ENCODE measurements at regions not wholly inside any gene's neighbourhood (a gene's known extent, or its start where the extent isn't known, plus 50 kb on each side); places are given as distances from the start of the nearest gene placed in this dataset.

- H3K27me3 Mint-ChIP-seq (ENCODE audit: low read depth): no peaks in the 10 kb centered on the region
- Histone ChIP-seq H2BK120ac (ENCODE audit: low read depth, low read length, poor library complexity, severe bottlenecking) (no peak overlapping the region), H2AK5ac (ENCODE audit: insufficient read length, low read length) (no peak overlapping the region), H3K23ac (ENCODE audit: insufficient read length, low read depth, low read length) (no peak overlapping the region), H3K9ac (ENCODE audit: extremely low read depth, insufficient read length, low read length) (no peak overlapping the region), H2BK12ac (ENCODE audit: insufficient read length, low read depth, low read length) (no peak overlapping the region), H4K5ac (ENCODE audit: insufficient read length, low read depth, low read length) (no peak overlapping the region), H3K14ac (ENCODE audit: insufficient read depth, low read length) (no peak overlapping the region), H4K8ac (replicated peaks; ENCODE audit: insufficient read length, low read depth, low read length) (no peak overlapping the region), H4K20me1 (ENCODE audit: control insufficient read depth, insufficient read depth, insufficient read length) (no peaks in the 10 kb centered on the region), H2BK20ac (ENCODE audit: low read depth, low read length, poor library complexity, severe bottlenecking) (no peak overlapping the region), H2BK15ac (ENCODE audit: low read depth, low read length) (no peak overlapping the region), H3T11ph (ENCODE audit: low read length) (no peak overlapping the region), H3K23me2 (ENCODE audit: insufficient read length, low read depth, low read length, poor library complexity, severe bottlenecking) (no peaks in the 10 kb centered on the region), H3K18ac (ENCODE audit: insufficient read length, low read depth, low read length) (no peak overlapping the region), H2AFZ (ENCODE audit: low read length) (no peak overlapping the region), H3K79me1 (ENCODE audit: insufficient read depth, low read depth, low read length, poor library complexity, severe bottlenecking) (no peaks in the 10 kb centered on the region), H3K9me3 (ENCODE audit: control insufficient read depth, low read depth, low read length) (no peaks in the 10 kb centered on the region), H3K27ac (ENCODE audit: insufficient read length, low read depth, low read length) (no peak overlapping the region), H3K79me2 (ENCODE audit: insufficient read depth, low read length) (no peaks in the 10 kb centered on the region), H4K91ac (ENCODE audit: insufficient read length, low read depth, low read length) (no peak overlapping the region), H3K4me2 (ENCODE audit: insufficient read depth, insufficient read length, low read length) (no peak overlapping the region), H2BK5ac (ENCODE audit: insufficient read length, low read length) (no peak overlapping the region), H3K4ac (ENCODE audit: low read depth, low read length) (no peak overlapping the region), H3K4me1 (ENCODE audit: insufficient read depth, low read length) (no peaks in the 10 kb centered on the region), H3K27me3 (ENCODE audit: insufficient read depth, low read length) (no peaks in the 10 kb centered on the region), H3K56ac (ENCODE audit: insufficient read length, low read depth, low read length) (no peak overlapping the region)
- WGBS (ENCODE audit: extremely low coverage, insufficient read length, low lambda C conversion rate): no CpG with 5 or more reads among the region's 6 CpGs
- peaks cover 2 to 13% (median 6%) of the 10 kb centered on the region in 3 experiments; a peak in 3 of 7 replicates for H3K36me3 Mint-ChIP-seq (ENCODE audit: insufficient read depth in 1 of 3, low read depth in 3 of 3)
- TF ChIP-seq CTCF (conservative IDR thresholded peaks at IDR 0.05): peak; percentile 81
- H3K4me3 Mint-ChIP-seq: no peak overlapping the region
- H3K9me3 Mint-ChIP-seq: peaks cover 2 to 7% of the 10 kb centered on the region in 2 experiments; a peak in 4 of 5 replicates
- H3K4me1 Mint-ChIP-seq: peaks cover 0 to 2% of the 10 kb centered on the region in 2 experiments; a peak in 1 of 4 replicates
- no peak overlapping the region for H3K27ac Mint-ChIP-seq
- DNase-seq: peak; percentile 28
Observed at GRCh38 chr3:104564045-104564643, 802.6 kb upstream of the ALCAM start.
